ENCODE measurements at regions not wholly inside any gene's neighbourhood (a gene's known extent, or its start where the extent isn't known, plus 50 kb on each side); places are given as distances from the start of the nearest gene placed in this dataset.

GRCh38 chr10:62640411-62640810, 164.1 kb upstream of the ADO start:
- TF ChIP-seq EZH2 (IDR thresholded peaks at IDR 0.05; ENCODE audit: low read length): no peak
- TF ChIP-seq CTCF (optimal IDR thresholded peaks at IDR 0.05 in 1 of 3, IDR thresholded peaks at IDR 0.05 in 1 of 3, conservative IDR thresholded peaks at IDR 0.05 in 1 of 3; ENCODE audit: extremely low read depth in 1 of 3, insufficient read depth in 2 of 3, low read length in 3 of 3): no peak
